RWPE1 (cell line): ENCODE measurements at regions not wholly inside any gene's neighbourhood (a gene's known extent, or its start where the extent isn't known, plus 50 kb on each side); places are given as distances from the start of the nearest gene placed in this dataset.

Experiments used
- CTCF ChIA-PET: fragments of 350-600 bp; sonication (Branson Sonifier 250); formaldehyde crosslinking; extraction: SDS; loops from one replicate; lab custom pipeline; 2021; lab: Yijun Ruan, JAX
- POLR2A ChIA-PET: fragments of 400-600 bp; formaldehyde crosslinking; extraction: SDS; loops from one replicate; lab custom pipeline; 2020; ENCODE audit warnings: antibody characterized with exemption; ENCODE audit not compliant: low non-redundant PET; lab: Yijun Ruan, JAX
- DNase-seq: peaks from one replicate; pipeline ENCODE4 v3.0.0; 2012; ENCODE audit warnings: low spot score
- H3K27ac ChIP-seq: fragments of 450-650 bp; 2 replicates; pipeline ENCODE4 v1.5.1; 2017
- TF ChIP-seq, protein P1 (sequence below): fragments of 450-650 bp; conservative IDR thresholded peaks from 2 replicates; pipeline ENCODE4 v1.5.1; 2017; ENCODE audit warnings: low read depth, mild to moderate bottlenecking

- CTCF ChIA-PET: interaction anchor here (0.7 to 1.5 kb wide), 4 partner anchors 12 to 154 kb away, joined by 3 to 4 read pairs (median 4); no protein-coding TSS in a partner anchor
Observed at GRCh38 chr16:85457366-85457765, 155.8 kb upstream of the GSE1 start.

GRCh38 chr16:85458968-85459367, 154.2 kb upstream of the GSE1 start:
- CTCF ChIA-PET: interaction anchor here (0.5 to 0.6 kb wide), 3 partner anchors 98 to 407 kb away, joined by 3 to 4 read pairs (median 3); no protein-coding TSS in a partner anchor
- POLR2A ChIA-PET: no interaction called here
- no peak overlapping the region for H3K27ac ChIP-seq
- DNase-seq: no peak
- TF ChIP-seq, protein P1, sequence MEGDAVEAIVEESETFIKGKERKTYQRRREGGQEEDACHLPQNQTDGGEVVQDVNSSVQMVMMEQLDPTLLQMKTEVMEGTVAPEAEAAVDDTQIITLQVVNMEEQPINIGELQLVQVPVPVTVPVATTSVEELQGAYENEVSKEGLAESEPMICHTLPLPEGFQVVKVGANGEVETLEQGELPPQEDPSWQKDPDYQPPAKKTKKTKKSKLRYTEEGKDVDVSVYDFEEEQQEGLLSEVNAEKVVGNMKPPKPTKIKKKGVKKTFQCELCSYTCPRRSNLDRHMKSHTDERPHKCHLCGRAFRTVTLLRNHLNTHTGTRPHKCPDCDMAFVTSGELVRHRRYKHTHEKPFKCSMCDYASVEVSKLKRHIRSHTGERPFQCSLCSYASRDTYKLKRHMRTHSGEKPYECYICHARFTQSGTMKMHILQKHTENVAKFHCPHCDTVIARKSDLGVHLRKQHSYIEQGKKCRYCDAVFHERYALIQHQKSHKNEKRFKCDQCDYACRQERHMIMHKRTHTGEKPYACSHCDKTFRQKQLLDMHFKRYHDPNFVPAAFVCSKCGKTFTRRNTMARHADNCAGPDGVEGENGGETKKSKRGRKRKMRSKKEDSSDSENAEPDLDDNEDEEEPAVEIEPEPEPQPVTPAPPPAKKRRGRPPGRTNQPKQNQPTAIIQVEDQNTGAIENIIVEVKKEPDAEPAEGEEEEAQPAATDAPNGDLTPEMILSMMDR: no peak

More at GRCh38 chr16:85457366-85457765, 155.8 kb upstream of the GSE1 start:
- POLR2A ChIA-PET: no interaction called here
- peak; percentile 56 for DNase-seq
- H3K27ac ChIP-seq: no peak overlapping the region
- TF ChIP-seq, protein P1: no peak

- no peak overlapping the region for H3K27ac ChIP-seq
- TF ChIP-seq, protein P1: no peak
- no peak for DNase-seq
- ChIA-PET POLR2A (no interaction called here), CTCF (interaction anchor here (0.5 to 0.6 kb wide), 2 partner anchors 163 to 408 kb away, joined by 3 to 4 read pairs; no protein-coding TSS in a partner anchor)
Observed at GRCh38 chr16:85459529-85460251, 153.4 kb upstream of the GSE1 start.

DNA sequence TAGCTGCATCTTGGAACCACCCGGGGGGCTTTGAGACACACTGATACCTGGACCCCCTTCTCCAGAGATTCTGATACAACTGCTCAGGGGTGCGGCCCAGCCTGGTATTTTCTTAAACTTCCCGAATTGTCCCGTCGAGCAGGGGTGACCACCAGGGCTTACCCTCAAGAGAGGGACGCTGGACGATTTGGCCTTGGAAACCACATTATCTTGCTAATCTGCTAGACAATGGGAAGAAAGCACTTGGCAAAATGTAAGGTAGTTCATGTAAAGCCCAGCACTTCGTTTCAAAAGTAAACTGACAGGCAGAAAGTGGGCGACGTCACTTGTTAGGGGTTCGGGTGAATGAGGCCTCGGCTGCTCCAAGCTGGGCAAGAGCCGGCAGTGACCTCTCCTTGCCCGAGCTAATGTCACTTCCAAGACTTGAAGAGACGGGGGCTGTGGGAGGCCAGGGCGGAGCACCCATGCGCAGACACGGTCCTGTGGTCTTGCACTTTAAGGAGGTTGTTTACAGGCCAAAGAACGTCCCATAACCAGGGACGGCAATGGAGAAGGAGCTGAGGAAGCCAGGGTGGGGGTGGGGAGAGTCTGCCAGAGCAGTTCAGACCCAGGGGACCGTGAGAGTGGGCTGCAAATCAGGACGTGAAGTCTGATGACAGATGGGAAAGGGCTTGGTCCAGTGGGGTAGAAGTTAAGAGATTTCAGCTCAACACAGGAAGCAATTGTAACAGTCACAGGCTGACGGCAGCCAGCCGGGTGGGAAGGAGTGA, 152.7 kb upstream of the GSE1 start:
- TF ChIP-seq, protein P1: no peak
- no peak for DNase-seq
- no peak overlapping the region for H3K27ac ChIP-seq
- ChIA-PET POLR2A (no interaction called here), CTCF (no interaction called here)

- POLR2A ChIA-PET: no interaction called here
- CTCF ChIA-PET: no interaction called here
- no peak for DNase-seq
- no peak overlapping the region for H3K27ac ChIP-seq
- TF ChIP-seq, protein P1: no peak
Observed at GRCh38 chr16:85461022-85461813, 151.9 kb upstream of the GSE1 start.
